SK-N-SH treated with all-trans-retinoic acid at 6 μM for 48 hours (cell line): ENCODE measurements at regions not wholly inside any gene's neighbourhood (a gene's known extent, or its start where the extent isn't known, plus 50 kb on each side); places are given as distances from the start of the nearest gene placed in this dataset.

Source experiments
- CSDC2 ChIP-seq: fragments of 250-450 bp; sonication (Bioruptor Pico); IDR thresholded peaks from 2 replicates; pipeline ENCODE4 v1.5.0; 2020; ENCODE audit warnings: mild to moderate bottlenecking, moderate library complexity
- RARB ChIP-seq: fragments of 250-450 bp; sonication (Bioruptor Pico); IDR thresholded peaks from 2 replicates; pipeline ENCODE4 v1.8.0; 2021; ENCODE audit warnings: mild to moderate bottlenecking, moderate library complexity
- TF ChIP-seq, protein P1 (sequence below): fragments of 250-450 bp; sonication (Bioruptor Pico); IDR thresholded peaks from 2 replicates; pipeline ENCODE4 v1.8.0; 2021; ENCODE audit warnings: low read depth, mild to moderate bottlenecking, moderate library complexity, borderline replicate concordance

DNA sequence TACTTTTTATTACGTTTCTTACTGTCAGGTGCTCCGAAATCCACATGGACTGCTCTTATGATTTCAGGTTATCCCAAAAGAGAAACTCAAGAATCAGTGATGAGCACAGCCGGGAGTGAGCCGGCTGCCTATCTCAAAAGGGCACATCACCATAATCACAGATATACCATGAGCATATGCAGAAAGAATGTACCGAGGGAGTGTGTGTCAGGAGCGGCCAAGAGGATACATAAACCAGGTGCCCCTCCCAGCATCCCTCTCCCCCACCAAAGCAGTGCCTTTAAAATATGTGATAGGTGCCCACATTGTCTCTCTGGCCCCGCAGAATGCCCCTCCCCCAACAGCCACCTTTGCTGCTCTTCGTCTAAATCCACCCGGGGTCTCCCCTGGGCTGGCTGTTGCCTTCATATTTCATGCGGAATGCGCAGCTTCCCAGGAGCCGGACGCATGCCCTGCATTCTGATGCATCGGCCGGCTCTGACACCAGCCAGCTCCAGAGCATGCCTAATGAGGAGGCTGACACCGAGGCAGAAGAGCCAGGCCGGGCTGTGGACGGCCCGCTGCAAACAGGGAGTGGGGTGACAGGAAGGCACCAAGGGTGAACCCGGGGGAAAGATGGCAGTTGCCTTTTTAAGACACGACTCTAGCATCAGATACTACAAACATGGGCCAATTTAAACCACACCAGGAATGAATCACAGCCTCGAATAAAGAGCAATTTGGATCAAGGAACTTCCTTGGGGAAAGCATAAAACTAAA, 652.3 kb downstream of the BNC2 start:
- TF ChIP-seq RARB (CRISPR knock-in tag) (no peak), CSDC2 (no peak)
- TF ChIP-seq, protein P1, sequence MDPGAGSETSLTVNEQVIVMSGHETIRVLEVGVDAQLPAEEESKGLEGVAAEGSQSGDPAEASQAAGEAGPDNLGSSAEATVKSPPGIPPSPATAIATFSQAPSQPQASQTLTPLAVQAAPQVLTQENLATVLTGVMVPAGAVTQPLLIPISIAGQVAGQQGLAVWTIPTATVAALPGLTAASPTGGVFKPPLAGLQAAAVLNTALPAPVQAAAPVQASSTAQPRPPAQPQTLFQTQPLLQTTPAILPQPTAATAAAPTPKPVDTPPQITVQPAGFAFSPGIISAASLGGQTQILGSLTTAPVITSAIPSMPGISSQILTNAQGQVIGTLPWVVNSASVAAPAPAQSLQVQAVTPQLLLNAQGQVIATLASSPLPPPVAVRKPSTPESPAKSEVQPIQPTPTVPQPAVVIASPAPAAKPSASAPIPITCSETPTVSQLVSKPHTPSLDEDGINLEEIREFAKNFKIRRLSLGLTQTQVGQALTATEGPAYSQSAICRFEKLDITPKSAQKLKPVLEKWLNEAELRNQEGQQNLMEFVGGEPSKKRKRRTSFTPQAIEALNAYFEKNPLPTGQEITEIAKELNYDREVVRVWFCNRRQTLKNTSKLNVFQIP (CRISPR knock-in tag), result no peak
